ENCODE measurements at regions not wholly inside any gene's neighbourhood (a gene's known extent, or its start where the extent isn't known, plus 50 kb on each side); places are given as distances from the start of the nearest gene placed in this dataset.

- TF ChIP-seq CTCF (IDR thresholded peaks at IDR 0.05; ENCODE audit: low read depth, low read length) (no peak), POLR2A (IDR thresholded peaks at IDR 0.05; ENCODE audit: extremely low read depth, insufficient read length) (no peak), MYC (IDR thresholded peaks at IDR 0.05; ENCODE audit: low read depth, low read length) (no peak)
Observed at GRCh38 chr14:26841326-26841725, 243.5 kb upstream of the NOVA1 start.
